Keratinocyte (primary cell): ENCODE measurements at regions not wholly inside any gene's neighbourhood (a gene's known extent, or its start where the extent isn't known, plus 50 kb on each side); places are given as distances from the start of the nearest gene placed in this dataset.

Experiments used
- DNase-seq: peaks from one replicate; pipeline ENCODE4 v3.0.0-alpha.2; 2011; ENCODE audit warnings: low read depth, missing footprints, low spot score
- FAIRE-seq: peaks from 2 replicates; lab custom pipeline; 2011; peaks lifted over from hg19 to GRCh38; lab: Jason Lieb, UNC
- H2AFZ ChIP-seq: 2 replicates; pipeline ENCODE4 v1.6.0; 2012; ENCODE audit warnings: low read length, control low read depth, inconsistent platforms; ENCODE audit not compliant: control insufficient read depth
- H3K27ac ChIP-seq: 2 replicates; pipeline ENCODE4 v1.5.1; 2011; ENCODE audit warnings: low read length; ENCODE audit not compliant: control insufficient read depth, insufficient read depth
- H3K27me3 ChIP-seq: 3 replicates; pipeline ENCODE4 v1.6.0; 2011; ENCODE audit warnings: low read length; ENCODE audit not compliant: control insufficient read depth, insufficient read depth; ENCODE audit errors: extremely low read depth
- H3K36me3 ChIP-seq, 2 experiments: 2 replicates in 1 of 2; 3 replicates in 1 of 2; pipeline ENCODE4 v1.5.1; 2011; ENCODE audit warnings: low read length in 2 of 2, mild to moderate bottlenecking in 1 of 2; ENCODE audit not compliant: control insufficient read depth in 2 of 2, insufficient read depth in 2 of 2; ENCODE audit errors: extremely low read depth in 1 of 2
- H3K4me1 ChIP-seq: 3 replicates; pipeline ENCODE4 v1.5.1; 2011; ENCODE audit warnings: low read length; ENCODE audit not compliant: control insufficient read depth, insufficient read depth; ENCODE audit errors: extremely low read depth
- H3K4me2 ChIP-seq: 3 replicates; pipeline ENCODE4 v1.6.0; 2011; ENCODE audit warnings: low read depth, low read length; ENCODE audit not compliant: control insufficient read depth, insufficient read depth; ENCODE audit errors: extremely low read depth
- H3K4me3 ChIP-seq, 3 experiments: fragments of 200-600 bp in 1 of 3; sonication (generic) in 1 of 3; 2 replicates in 2 of 3; 3 replicates in 1 of 3; pipeline ENCODE4 v1.5.1; 2011 to 2016; ENCODE audit warnings: low read length in 3 of 3, mild to moderate bottlenecking in 3 of 3, control low read depth in 2 of 3, inconsistent platforms in 1 of 3, low read depth in 1 of 3, mixed read lengths in 1 of 3, mixed run types in 1 of 3, moderate library complexity in 1 of 3; ENCODE audit not compliant: control insufficient read depth in 2 of 3, insufficient read depth in 2 of 3; ENCODE audit errors: extremely low read depth in 1 of 3
- H3K79me2 ChIP-seq: 2 replicates; pipeline ENCODE4 v1.6.0; 2012; ENCODE audit warnings: low read length; ENCODE audit not compliant: control insufficient read depth, insufficient read depth
- H3K9ac ChIP-seq: 3 replicates; pipeline ENCODE4 v1.6.0; 2011; ENCODE audit warnings: low read length; ENCODE audit not compliant: control insufficient read depth, insufficient read depth; ENCODE audit errors: extremely low read depth
- H3K9me1 ChIP-seq: 3 replicates; pipeline ENCODE4 v1.6.0; 2011; ENCODE audit warnings: low read length; ENCODE audit not compliant: control insufficient read depth, insufficient read depth; ENCODE audit errors: extremely low read depth
- H3K9me3 ChIP-seq: 2 replicates; pipeline ENCODE4 v1.5.1; 2012; ENCODE audit warnings: low read depth, low read length; ENCODE audit not compliant: control insufficient read depth
- H4K20me1 ChIP-seq: 3 replicates; pipeline ENCODE4 v1.6.0; 2011; ENCODE audit warnings: low read length; ENCODE audit not compliant: control insufficient read depth, insufficient read depth; ENCODE audit errors: extremely low read depth
- CTCF ChIP-seq, 3 experiments: IDR thresholded peaks in 1 of 3; conservative IDR thresholded peaks in 1 of 3; optimal IDR thresholded peaks in 1 of 3; 2 replicates in 2 of 3; 3 replicates in 1 of 3; pipeline versions ENCODE3 to v1.5.1; 2011; ENCODE audit warnings: low read length in 3 of 3, mild to moderate bottlenecking in 3 of 3, moderate library complexity in 2 of 3, control low read depth in 1 of 3, inconsistent platforms in 1 of 3; ENCODE audit not compliant: insufficient read depth in 2 of 3; ENCODE audit errors: extremely low read depth in 1 of 3
- EZH2 ChIP-seq: IDR thresholded peaks from one replicate; pipeline ENCODE4 v1.6.1; 2012; ENCODE audit warnings: inconsistent platforms, mild to moderate bottlenecking, low read length, moderate library complexity
- dilution Hi-C: fragments of 300-500 bp; cut with MboI; formaldehyde crosslinking; loops from one replicate; pipeline ENCODE4 v1.7.0; 2020; ENCODE audit warnings: low sequenced_read_pairs; ENCODE audit not compliant: extremely low pct_ligation_motif_present

DNA sequence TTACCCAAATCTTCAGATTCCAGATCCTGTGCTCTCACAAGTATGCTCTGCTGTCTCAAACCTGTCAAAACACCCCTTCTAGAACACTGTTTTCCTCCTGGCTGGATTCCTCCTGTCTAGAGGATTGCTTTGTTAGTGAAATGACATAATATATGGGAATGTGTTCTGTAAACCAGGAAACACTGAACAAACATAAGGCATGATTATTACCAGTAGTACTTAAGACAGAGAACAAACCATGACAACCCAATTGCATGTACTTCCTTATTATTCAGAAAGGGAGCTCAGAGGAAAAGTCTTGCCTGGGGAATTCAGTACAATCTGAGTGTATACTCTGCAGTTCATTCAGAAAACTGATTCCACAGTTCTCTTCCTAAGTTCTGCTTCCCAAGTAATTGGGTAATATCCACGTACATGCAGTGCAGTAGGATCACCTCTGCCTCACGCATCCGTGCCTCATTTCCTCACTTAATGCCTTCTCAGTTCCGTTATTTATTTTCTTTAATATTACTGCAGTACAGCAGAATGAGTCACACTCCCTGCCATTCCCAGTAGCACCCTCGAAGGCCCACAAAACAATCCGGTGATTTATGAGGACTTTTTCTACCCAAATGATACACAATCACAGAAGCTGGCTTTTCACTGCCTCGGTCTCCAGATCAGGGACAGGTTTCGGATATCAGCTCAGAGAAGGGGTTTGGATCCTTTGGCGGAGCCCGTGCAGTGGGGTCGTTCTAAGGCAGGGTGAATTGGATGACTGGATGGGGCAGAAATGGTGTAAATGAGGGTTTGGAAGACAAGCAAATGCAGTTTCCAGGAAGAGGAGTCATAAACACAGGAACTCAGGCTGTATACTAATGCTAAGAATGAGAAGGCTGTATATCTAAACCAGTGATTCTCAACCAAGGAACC lies 896.9 kb downstream of the KCNA4 start:
- DNase-seq = no peak
- Histone ChIP-seq H3K4me3 (no peak overlapping the region), H3K9ac (no peak overlapping the region), H3K9me1 (no peaks in the 10 kb centered on the region), H4K20me1 (no peaks in the 10 kb centered on the region), H3K27ac (no peak overlapping the region), H3K36me3 (no peaks in the 10 kb centered on the region), H3K79me2 (no peaks in the 10 kb centered on the region), H3K27me3 (no peaks in the 10 kb centered on the region), H3K4me2 (no peak overlapping the region), H2AFZ (no peak overlapping the region), H3K4me1 (no peaks in the 10 kb centered on the region), H3K9me3 (no peaks in the 10 kb centered on the region)
- TF ChIP-seq CTCF (optimal IDR thresholded peaks at IDR 0.05 in 1 of 3, IDR thresholded peaks at IDR 0.05 in 1 of 3, conservative IDR thresholded peaks at IDR 0.05 in 1 of 3; ENCODE audit: extremely low read depth in 1 of 3, insufficient read depth in 2 of 3, low read length in 3 of 3) = no peak
- FAIRE-seq = no peak
- dilution Hi-C loops = no loop called here

GRCh38 chr11:29119116-29119515 lies 897.7 kb downstream of the KCNA4 start:
- TF ChIP-seq CTCF (optimal IDR thresholded peaks at IDR 0.05 in 1 of 3, IDR thresholded peaks at IDR 0.05 in 1 of 3, conservative IDR thresholded peaks at IDR 0.05 in 1 of 3; ENCODE audit: extremely low read depth in 1 of 3, insufficient read depth in 2 of 3, low read length in 3 of 3) (no peak), EZH2 (no peak)
- H3K9ac ChIP-seq = no peak overlapping the region
- no peaks in the 10 kb centered on the region for H3K9me1 ChIP-seq
- no peak overlapping the region for H3K27ac ChIP-seq
- dilution Hi-C loops = no loop called here
- H3K79me2 ChIP-seq = no peaks in the 10 kb centered on the region
- DNase-seq (no peak), FAIRE-seq (no peak)
- no peaks in the 10 kb centered on the region for H4K20me1 ChIP-seq
- H3K4me1 ChIP-seq = no peaks in the 10 kb centered on the region
- no peak overlapping the region for H3K4me2 ChIP-seq
- H3K4me3 ChIP-seq = no peak overlapping the region
- H3K9me3 ChIP-seq = no peaks in the 10 kb centered on the region
- H3K36me3 ChIP-seq = no peaks in the 10 kb centered on the region
- H3K27me3 ChIP-seq = no peaks in the 10 kb centered on the region
- no peak overlapping the region for H2AFZ ChIP-seq
